SK-N-SH treated with all-trans-retinoic acid at 6 μM for 48 hours (cell line): ENCODE measurements at regions not wholly inside any gene's neighbourhood (a gene's known extent, or its start where the extent isn't known, plus 50 kb on each side); places are given as distances from the start of the nearest gene placed in this dataset.

Source experiments
- ARNTL ChIP-seq: fragments of 450-650 bp; formaldehyde crosslinking; IDR thresholded peaks from 2 replicates; pipeline ENCODE4 v1.5.0; 2020; ENCODE audit warnings: low read depth, mild to moderate bottlenecking, moderate library complexity, borderline replicate concordance
- ESRRG ChIP-seq: fragments of 250-450 bp; sonication (Bioruptor Pico); IDR thresholded peaks from 2 replicates; pipeline ENCODE4 v1.6.1; 2021; ENCODE audit warnings: mild to moderate bottlenecking
- OSR1 ChIP-seq: fragments of 250-450 bp; sonication (Bioruptor Pico); IDR thresholded peaks from 2 replicates; pipeline ENCODE4 v1.8.0; 2022; ENCODE audit warnings: moderate library complexity, mild to moderate bottlenecking, inconsistent platforms
- RARB ChIP-seq: fragments of 250-450 bp; sonication (Bioruptor Pico); IDR thresholded peaks from 2 replicates; pipeline ENCODE4 v1.8.0; 2021; ENCODE audit warnings: mild to moderate bottlenecking, moderate library complexity
- SNAI2 ChIP-seq: fragments of 250-450 bp; sonication (Bioruptor Pico); IDR thresholded peaks from 2 replicates; pipeline ENCODE4 v1.5.0; 2020; ENCODE audit warnings: mild to moderate bottlenecking, moderate library complexity
- TOX ChIP-seq: fragments of 250-450 bp; sonication (Bioruptor Pico); IDR thresholded peaks from 2 replicates; pipeline ENCODE4 v1.8.0; 2021; ENCODE audit warnings: mild to moderate bottlenecking, moderate library complexity, borderline replicate concordance
- ZC3H10 ChIP-seq: fragments of 250-450 bp; sonication (Bioruptor Pico); IDR thresholded peaks from 2 replicates; pipeline ENCODE4 v1.5.1; 2021; ENCODE audit warnings: mild to moderate bottlenecking, moderate library complexity
- ZFP3 ChIP-seq: fragments of 250-450 bp; sonication (Bioruptor Pico); IDR thresholded peaks from 2 replicates; pipeline ENCODE4 v1.5.0; 2020; ENCODE audit warnings: mild to moderate bottlenecking, moderate library complexity
- ZNF565 ChIP-seq: fragments of 450-650 bp; formaldehyde crosslinking; conservative IDR thresholded peaks from 2 replicates; pipeline ENCODE4 v1.5.0; 2020; ENCODE audit warnings: low read depth, mild to moderate bottlenecking, moderate library complexity
- ZNF70 ChIP-seq: fragments of 450-650 bp; formaldehyde crosslinking; IDR thresholded peaks from 2 replicates; pipeline ENCODE4 v1.5.0; 2020; ENCODE audit warnings: mild to moderate bottlenecking, moderate library complexity
- TF ChIP-seq, protein P1 (sequence below): fragments of 250-450 bp; sonication (Bioruptor Pico); IDR thresholded peaks from 2 replicates; pipeline ENCODE4 v1.8.0; 2020; ENCODE audit warnings: mild to moderate bottlenecking, moderate library complexity, borderline replicate concordance
- TF ChIP-seq, protein P2 (sequence below): fragments of 250-450 bp; sonication (Bioruptor Pico); IDR thresholded peaks from 2 replicates; pipeline ENCODE4 v1.5.0; 2020; ENCODE audit warnings: mild to moderate bottlenecking, moderate library complexity
- TF ChIP-seq, protein P3 (sequence below): fragments of 250-450 bp; sonication (Bioruptor Pico); IDR thresholded peaks from 2 replicates; pipeline ENCODE4 v1.5.1; 2021; ENCODE audit warnings: mild to moderate bottlenecking, moderate library complexity

DNA sequence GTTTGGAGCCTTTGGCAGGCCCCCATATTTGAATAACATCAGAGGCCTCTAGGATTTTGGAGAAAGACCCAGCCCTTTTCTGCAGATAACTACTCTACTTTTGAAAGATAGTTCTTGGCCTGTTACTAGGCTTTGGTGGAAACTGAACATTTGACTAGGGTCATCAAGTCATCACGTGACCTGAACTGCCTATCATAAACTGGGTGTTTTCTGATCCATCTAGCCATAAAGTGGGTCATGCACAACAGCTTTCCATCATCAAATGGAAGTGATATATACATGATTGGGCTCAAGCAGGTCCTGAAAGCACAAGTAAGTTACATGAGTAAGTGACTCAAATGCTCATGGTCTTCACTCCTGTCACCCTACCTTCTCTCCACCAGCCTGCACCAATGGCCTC is 552.3 kb upstream of the GRM3 start:
- no peak for TF ChIP-seq ARNTL (CRISPR knock-in tag)
- TF ChIP-seq, protein P1, sequence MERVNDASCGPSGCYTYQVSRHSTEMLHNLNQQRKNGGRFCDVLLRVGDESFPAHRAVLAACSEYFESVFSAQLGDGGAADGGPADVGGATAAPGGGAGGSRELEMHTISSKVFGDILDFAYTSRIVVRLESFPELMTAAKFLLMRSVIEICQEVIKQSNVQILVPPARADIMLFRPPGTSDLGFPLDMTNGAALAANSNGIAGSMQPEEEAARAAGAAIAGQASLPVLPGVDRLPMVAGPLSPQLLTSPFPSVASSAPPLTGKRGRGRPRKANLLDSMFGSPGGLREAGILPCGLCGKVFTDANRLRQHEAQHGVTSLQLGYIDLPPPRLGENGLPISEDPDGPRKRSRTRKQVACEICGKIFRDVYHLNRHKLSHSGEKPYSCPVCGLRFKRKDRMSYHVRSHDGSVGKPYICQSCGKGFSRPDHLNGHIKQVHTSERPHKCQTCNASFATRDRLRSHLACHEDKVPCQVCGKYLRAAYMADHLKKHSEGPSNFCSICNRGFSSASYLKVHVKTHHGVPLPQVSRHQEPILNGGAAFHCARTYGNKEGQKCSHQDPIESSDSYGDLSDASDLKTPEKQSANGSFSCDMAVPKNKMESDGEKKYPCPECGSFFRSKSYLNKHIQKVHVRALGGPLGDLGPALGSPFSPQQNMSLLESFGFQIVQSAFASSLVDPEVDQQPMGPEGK (CRISPR knock-in tag) = no peak
- no peak for TF ChIP-seq ESRRG (CRISPR knock-in tag)
- no peak for TF ChIP-seq TOX (CRISPR knock-in tag)
- no peak for TF ChIP-seq SNAI2
- TF ChIP-seq, protein P2, sequence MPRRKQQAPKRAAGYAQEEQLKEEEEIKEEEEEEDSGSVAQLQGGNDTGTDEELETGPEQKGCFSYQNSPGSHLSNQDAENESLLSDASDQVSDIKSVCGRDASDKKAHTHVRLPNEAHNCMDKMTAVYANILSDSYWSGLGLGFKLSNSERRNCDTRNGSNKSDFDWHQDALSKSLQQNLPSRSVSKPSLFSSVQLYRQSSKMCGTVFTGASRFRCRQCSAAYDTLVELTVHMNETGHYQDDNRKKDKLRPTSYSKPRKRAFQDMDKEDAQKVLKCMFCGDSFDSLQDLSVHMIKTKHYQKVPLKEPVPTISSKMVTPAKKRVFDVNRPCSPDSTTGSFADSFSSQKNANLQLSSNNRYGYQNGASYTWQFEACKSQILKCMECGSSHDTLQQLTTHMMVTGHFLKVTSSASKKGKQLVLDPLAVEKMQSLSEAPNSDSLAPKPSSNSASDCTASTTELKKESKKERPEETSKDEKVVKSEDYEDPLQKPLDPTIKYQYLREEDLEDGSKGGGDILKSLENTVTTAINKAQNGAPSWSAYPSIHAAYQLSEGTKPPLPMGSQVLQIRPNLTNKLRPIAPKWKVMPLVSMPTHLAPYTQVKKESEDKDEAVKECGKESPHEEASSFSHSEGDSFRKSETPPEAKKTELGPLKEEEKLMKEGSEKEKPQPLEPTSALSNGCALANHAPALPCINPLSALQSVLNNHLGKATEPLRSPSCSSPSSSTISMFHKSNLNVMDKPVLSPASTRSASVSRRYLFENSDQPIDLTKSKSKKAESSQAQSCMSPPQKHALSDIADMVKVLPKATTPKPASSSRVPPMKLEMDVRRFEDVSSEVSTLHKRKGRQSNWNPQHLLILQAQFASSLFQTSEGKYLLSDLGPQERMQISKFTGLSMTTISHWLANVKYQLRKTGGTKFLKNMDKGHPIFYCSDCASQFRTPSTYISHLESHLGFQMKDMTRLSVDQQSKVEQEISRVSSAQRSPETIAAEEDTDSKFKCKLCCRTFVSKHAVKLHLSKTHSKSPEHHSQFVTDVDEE = no peak
- no peak for TF ChIP-seq ZNF565
- TF ChIP-seq, protein P3, sequence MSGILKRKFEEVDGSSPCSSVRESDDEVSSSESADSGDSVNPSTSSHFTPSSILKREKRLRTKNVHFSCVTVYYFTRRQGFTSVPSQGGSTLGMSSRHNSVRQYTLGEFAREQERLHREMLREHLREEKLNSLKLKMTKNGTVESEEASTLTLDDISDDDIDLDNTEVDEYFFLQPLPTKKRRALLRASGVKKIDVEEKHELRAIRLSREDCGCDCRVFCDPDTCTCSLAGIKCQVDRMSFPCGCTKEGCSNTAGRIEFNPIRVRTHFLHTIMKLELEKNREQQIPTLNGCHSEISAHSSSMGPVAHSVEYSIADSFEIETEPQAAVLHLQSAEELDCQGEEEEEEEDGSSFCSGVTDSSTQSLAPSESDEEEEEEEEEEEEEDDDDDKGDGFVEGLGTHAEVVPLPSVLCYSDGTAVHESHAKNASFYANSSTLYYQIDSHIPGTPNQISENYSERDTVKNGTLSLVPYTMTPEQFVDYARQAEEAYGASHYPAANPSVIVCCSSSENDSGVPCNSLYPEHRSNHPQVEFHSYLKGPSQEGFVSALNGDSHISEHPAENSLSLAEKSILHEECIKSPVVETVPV (CRISPR knock-in tag) = no peak
- no peak for TF ChIP-seq RARB
- TF ChIP-seq ZNF70 (CRISPR knock-in tag) = no peak
- no peak for TF ChIP-seq ZC3H10 (CRISPR knock-in tag)
- no peak for TF ChIP-seq ZFP3 (CRISPR knock-in tag)
- TF ChIP-seq OSR1 = no peak
